ENCODE measurements at regions not wholly inside any gene's neighbourhood (a gene's known extent, or its start where the extent isn't known, plus 50 kb on each side); places are given as distances from the start of the nearest gene placed in this dataset.

- TF ChIP-seq EP300 (IDR thresholded peaks at IDR 0.05) (no peak), POLR2AphosphoS5 (IDR thresholded peaks at IDR 0.05) (no peak), CTCF (IDR thresholded peaks at IDR 0.05) (no peak), POLR2A (IDR thresholded peaks at IDR 0.05) (no peak)
- H3K4me1 ChIP-seq = no peaks in the 10 kb centered on the region
- H3K9me3 ChIP-seq = no peaks in the 10 kb centered on the region
- no peak overlapping the region for H3K27ac ChIP-seq
- no peaks in the 10 kb centered on the region for H3K27me3 ChIP-seq
- no peaks in the 10 kb centered on the region for H3K36me3 ChIP-seq
- no peak for DNase-seq (ENCODE audit: low spot score in 2 of 2)
- no peak overlapping the region for H3K4me3 ChIP-seq
Measured at GRCh38 chr2:67067656-67068055, 329.5 kb upstream of the ETAA1 start.

GRCh38 chr2:67070826-67071225 is 326.3 kb upstream of the ETAA1 start:
- WGBS = 52% methylated on average over 1 of the region's 1 CpG
- Histone ChIP-seq H3K27me3 (no peaks in the 10 kb centered on the region), H3K36me3 (no peaks in the 10 kb centered on the region), H3K4me3 (no peak overlapping the region), H3K9me3 (no peaks in the 10 kb centered on the region), H3K27ac (no peak overlapping the region), H3K4me1 (no peaks in the 10 kb centered on the region)
- TF ChIP-seq CTCF (IDR thresholded peaks at IDR 0.05) = no peak
- TF ChIP-seq EP300 (IDR thresholded peaks at IDR 0.05) = no peak
- TF ChIP-seq POLR2A (IDR thresholded peaks at IDR 0.05) = no peak
- TF ChIP-seq POLR2AphosphoS5 (IDR thresholded peaks at IDR 0.05) = no peak
- no peak for DNase-seq (ENCODE audit: low spot score in 2 of 2)

GRCh38 chr2:67075056-67075455 is 322.1 kb upstream of the ETAA1 start:
- no peaks in the 10 kb centered on the region for H3K4me1 ChIP-seq
- H3K36me3 ChIP-seq = no peaks in the 10 kb centered on the region
- H3K27me3 ChIP-seq = no peaks in the 10 kb centered on the region
- WGBS = 84% methylated on average over 7 of the region's 7 CpGs
- no peak overlapping the region for H3K4me3 ChIP-seq
- no peak for TF ChIP-seq EP300 (IDR thresholded peaks at IDR 0.05)
- TF ChIP-seq POLR2A (IDR thresholded peaks at IDR 0.05) = no peak
- no peak for TF ChIP-seq POLR2AphosphoS5 (IDR thresholded peaks at IDR 0.05)
- no peak for TF ChIP-seq CTCF (IDR thresholded peaks at IDR 0.05)
- no peak for DNase-seq (ENCODE audit: low spot score in 2 of 2)
- no peak overlapping the region for H3K27ac ChIP-seq
- no peaks in the 10 kb centered on the region for H3K9me3 ChIP-seq

- TF ChIP-seq POLR2A (IDR thresholded peaks at IDR 0.05) = no peak
- no peak for TF ChIP-seq EP300 (IDR thresholded peaks at IDR 0.05)
- TF ChIP-seq POLR2AphosphoS5 (IDR thresholded peaks at IDR 0.05) = no peak
- no peak for TF ChIP-seq CTCF (IDR thresholded peaks at IDR 0.05)
- no peak for DNase-seq (ENCODE audit: low spot score in 2 of 2)
- Histone ChIP-seq H3K27me3 (no peaks in the 10 kb centered on the region), H3K4me1 (no peaks in the 10 kb centered on the region), H3K36me3 (no peaks in the 10 kb centered on the region), H3K27ac (no peak overlapping the region), H3K9me3 (no peaks in the 10 kb centered on the region), H3K4me3 (no peak overlapping the region)
- 77% methylated on average over 3 of the region's 3 CpGs for WGBS
Measured at GRCh38 chr2:67075530-67076238, 321.4 kb upstream of the ETAA1 start.

GRCh38 chr2:67076239-67076624 is 320.9 kb upstream of the ETAA1 start:
- Histone ChIP-seq H3K4me1 (no peaks in the 10 kb centered on the region), H3K36me3 (no peaks in the 10 kb centered on the region), H3K9me3 (no peaks in the 10 kb centered on the region), H3K27me3 (no peaks in the 10 kb centered on the region), H3K27ac (no peak overlapping the region), H3K4me3 (no peak overlapping the region)
- 88% methylated on average over 1 of the region's 1 CpG for WGBS
- DNase-seq (ENCODE audit: low spot score in 2 of 2) = no peak
- TF ChIP-seq EP300 (IDR thresholded peaks at IDR 0.05) (no peak), CTCF (IDR thresholded peaks at IDR 0.05) (no peak), POLR2A (IDR thresholded peaks at IDR 0.05) (no peak), POLR2AphosphoS5 (IDR thresholded peaks at IDR 0.05) (no peak)
